ENCODE measurements at regions not wholly inside any gene's neighbourhood (a gene's known extent, or its start where the extent isn't known, plus 50 kb on each side); places are given as distances from the start of the nearest gene placed in this dataset.

- TF ChIP-seq POLR2A (IDR thresholded peaks at IDR 0.05) (no peak), CTCF (IDR thresholded peaks at IDR 0.05) (no peak)
Measured at GRCh38 chr5:168121138-168121494, 170.3 kb upstream of the WWC1 start.
